Stimulated activated naive CD4-positive, alpha-beta T cell treated with Interleukin-2 at 50 U/mL for 16 hours (primary cell): ENCODE measurements at regions not wholly inside any gene's neighbourhood (a gene's known extent, or its start where the extent isn't known, plus 50 kb on each side); places are given as distances from the start of the nearest gene placed in this dataset.

Experiments used
- DNase-seq: peaks from one replicate; lab custom pipeline; 2025; lab: John Stamatoyannopoulos, UW

- DNase-seq, result no peak
Observed at GRCh38 chr2:238790126-238790832, 57.6 kb upstream of the TWIST2 start.

DNA sequence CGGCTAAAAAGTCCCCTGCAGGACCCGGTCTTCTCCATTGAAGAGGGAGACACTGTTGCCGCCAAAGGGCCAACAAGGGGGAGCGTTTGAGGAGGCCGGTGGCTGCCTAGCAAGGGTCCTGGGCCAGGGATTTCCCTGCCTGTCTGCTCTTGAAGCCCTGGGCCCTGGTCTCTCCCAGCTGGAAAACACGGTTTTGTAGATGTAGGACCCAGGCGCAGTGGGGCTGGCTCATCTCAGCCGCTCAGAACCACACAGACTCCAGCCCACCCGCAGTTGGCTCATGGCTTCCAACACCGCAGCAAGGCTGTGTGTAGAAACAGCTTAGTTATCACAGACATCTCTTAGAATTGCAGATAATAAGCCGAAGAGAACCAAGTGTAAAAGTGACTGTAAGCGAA is 57.1 kb upstream of the TWIST2 start:
- no peak for DNase-seq

GRCh38 chr2:238791354-238791753 is 56.5 kb upstream of the TWIST2 start:
- DNase-seq, result no peak

- DNase-seq, result no peak
Observed at GRCh38 chr2:238793306-238793705, 54.6 kb upstream of the TWIST2 start.

DNA sequence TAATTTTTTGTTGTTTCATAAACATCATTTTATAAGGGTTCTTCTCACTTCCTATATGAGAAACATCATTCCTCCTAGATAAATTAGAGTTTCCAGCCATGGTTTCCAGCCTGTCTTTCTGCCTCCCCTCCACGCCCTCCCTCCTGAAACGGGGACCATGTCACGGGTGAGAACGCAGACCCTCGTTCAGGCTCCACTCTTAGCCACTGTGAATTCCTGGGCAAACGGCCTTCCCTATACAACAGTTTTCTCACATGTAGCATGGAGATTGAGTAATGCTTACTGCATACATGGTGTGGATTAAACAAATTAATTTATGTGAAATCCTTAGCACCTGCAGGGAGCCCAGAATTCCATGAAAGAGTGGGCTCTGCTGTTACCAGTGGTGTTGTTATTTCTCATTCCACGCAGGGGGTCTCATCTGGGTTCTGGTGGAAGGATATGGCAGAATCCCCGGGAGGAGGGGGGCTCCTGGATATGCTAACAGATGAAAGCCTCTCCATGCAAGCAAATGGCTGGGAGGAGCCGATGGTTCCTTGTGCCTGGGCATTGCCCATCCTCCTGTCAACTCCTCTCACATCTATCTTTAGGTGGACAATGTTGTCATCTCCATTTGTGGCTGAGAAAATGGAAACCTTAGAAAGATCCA is 54.0 kb upstream of the TWIST2 start:
- DNase-seq, result no peak

DNA sequence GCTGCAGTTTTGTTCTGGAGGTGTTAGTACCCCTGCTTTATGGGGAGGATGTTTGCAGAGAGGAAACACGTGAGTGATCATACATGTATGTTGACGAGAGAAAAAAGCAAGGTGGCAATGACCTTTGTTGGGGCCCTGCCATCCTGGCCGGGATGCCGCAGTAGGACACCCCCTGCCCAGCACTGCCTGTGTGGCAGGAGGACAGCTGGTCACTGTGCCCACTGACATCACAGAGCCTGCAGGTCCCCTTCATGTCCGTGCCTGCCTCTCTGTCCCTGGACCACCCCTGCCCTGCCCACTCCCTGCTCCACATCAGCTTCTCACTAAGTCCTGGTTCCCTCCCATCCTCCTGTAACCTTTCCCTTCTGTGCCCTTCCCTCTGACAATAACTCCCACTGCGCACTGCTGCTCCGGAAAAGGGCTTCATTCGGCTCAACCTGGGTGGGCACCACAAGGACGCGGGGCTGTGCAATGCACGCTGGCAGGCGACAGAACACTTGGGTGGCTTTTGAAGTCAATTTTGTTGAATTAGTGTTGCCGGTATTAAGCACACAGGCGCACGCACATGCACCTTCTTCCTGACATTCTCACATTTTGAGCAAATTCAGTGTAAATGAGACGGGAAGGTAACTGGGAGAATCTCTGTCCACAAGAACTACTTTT is 51.5 kb upstream of the TWIST2 start:
- no peak for DNase-seq

GRCh38 chr2:238797537-238797936 is 50.3 kb upstream of the TWIST2 start:
- no peak for DNase-seq
